ENCODE measurements at regions not wholly inside any gene's neighbourhood (a gene's known extent, or its start where the extent isn't known, plus 50 kb on each side); places are given as distances from the start of the nearest gene placed in this dataset.

- TF ChIP-seq CTCF (IDR thresholded peaks at IDR 0.05) (no peak), POLR2A (IDR thresholded peaks at IDR 0.05) (no peak)
Observed at GRCh38 chr6:132118144-132118543, 167.0 kb upstream of the CCN2 start.
